ENCODE measurements at regions not wholly inside any gene's neighbourhood (a gene's known extent, or its start where the extent isn't known, plus 50 kb on each side); places are given as distances from the start of the nearest gene placed in this dataset.

- Mint-ChIP-seq H3K4me3 (no peak overlapping the region), H3K36me3 (no peaks in the 10 kb centered on the region), H3K27me3 (no peaks in the 10 kb centered on the region), H3K9me3 (peaks cover 0 to 8% (median 0%) of the 10 kb centered on the region in 3 donors), H3K27ac (no peak overlapping the region), H3K4me1 (no peaks in the 10 kb centered on the region)
- ChIA-PET CTCF (no interaction called here), POLR2A (interaction anchor here in 1 of 2 donors (1.2 kb wide), 1 partner anchor 10 kb away, joined by 3 read pairs; no protein-coding TSS in a partner anchor)
- H3K27me3 ChIP-seq (replicated peaks in 1 of 2; ENCODE audit: control insufficient read depth in 2 of 2, extremely low read depth in 1 of 2, insufficient read depth in 2 of 2, low read length in 1 of 2) = no peaks in the 10 kb centered on the region
- no peak overlapping the region for H3K27ac ChIP-seq (ENCODE audit: low read length)
- ATAC-seq (replicated peaks in 1 of 4) = no peak
- H3K4me3 ChIP-seq (ENCODE audit: control insufficient read depth in 1 of 2, extremely low read depth in 1 of 2, low read length in 1 of 2) = no peak overlapping the region
- H3K4me1 ChIP-seq (ENCODE audit: control insufficient read depth in 1 of 2, extremely low read depth in 1 of 2, insufficient read depth in 2 of 2, low read length in 2 of 2) = no peaks in the 10 kb centered on the region
- no peak for DNase-seq
- WGBS (ENCODE audit: insufficient coverage) = 43% methylated on average over 1 of the region's 2 CpGs
- no peaks in the 10 kb centered on the region for H3K36me3 ChIP-seq (ENCODE audit: control insufficient read depth in 2 of 2, extremely low read depth in 1 of 2, insufficient read depth in 1 of 2, low read length in 1 of 2)
- no peaks in the 10 kb centered on the region for H3K9me3 ChIP-seq
Measured at GRCh38 chr6:112560651-112561050, 213.5 kb downstream of the RFPL4B start.

- H3K4me3 ChIP-seq (ENCODE audit: control insufficient read depth in 1 of 2, extremely low read depth in 1 of 2, low read length in 1 of 2) = no peak overlapping the region
- POLR2A ChIA-PET = interaction anchor here in 1 of 2 donors (0.5 kb wide), 1 partner anchor 25 kb away, joined by 5 read pairs; no protein-coding TSS in a partner anchor
- DNase-seq = no peak
Measured at GRCh38 chr6:112562301-112563231, 215.4 kb downstream of the RFPL4B start.

GRCh38 chr6:112563368-112563767, 216.2 kb downstream of the RFPL4B start:
- Mint-ChIP-seq H3K27me3 (no peaks in the 10 kb centered on the region), H3K27ac (no peak overlapping the region), H3K4me1 (no peaks in the 10 kb centered on the region), H3K36me3 (no peaks in the 10 kb centered on the region), H3K4me3 (no peak overlapping the region), H3K9me3 (no peaks in the 10 kb centered on the region)
- no peaks in the 10 kb centered on the region for H3K27me3 ChIP-seq (replicated peaks in 1 of 2; ENCODE audit: control insufficient read depth in 2 of 2, extremely low read depth in 1 of 2, insufficient read depth in 2 of 2, low read length in 1 of 2)
- no peaks in the 10 kb centered on the region for H3K4me1 ChIP-seq (ENCODE audit: control insufficient read depth in 1 of 2, extremely low read depth in 1 of 2, insufficient read depth in 2 of 2, low read length in 2 of 2)
- DNase-seq (no peak), ATAC-seq (replicated peaks in 1 of 4) (no peak)
- CTCF ChIA-PET = no interaction called here
- POLR2A ChIA-PET = no interaction called here
- no peaks in the 10 kb centered on the region for H3K36me3 ChIP-seq (ENCODE audit: control insufficient read depth in 2 of 2, extremely low read depth in 1 of 2, insufficient read depth in 1 of 2, low read length in 1 of 2)
- 100% methylated on average over 1 of the region's 3 CpGs for WGBS (ENCODE audit: insufficient coverage)
- no peaks in the 10 kb centered on the region for H3K9me3 ChIP-seq
- no peak overlapping the region for H3K27ac ChIP-seq (ENCODE audit: low read length)
- no peak overlapping the region for H3K4me3 ChIP-seq (ENCODE audit: control insufficient read depth in 1 of 2, extremely low read depth in 1 of 2, low read length in 1 of 2)

More at GRCh38 chr6:112562301-112563231, 215.4 kb downstream of the RFPL4B start:
- no peak for ATAC-seq (replicated peaks in 1 of 4)
- H3K4me3 Mint-ChIP-seq = no peak overlapping the region
- no peaks in the 10 kb centered on the region for H3K36me3 Mint-ChIP-seq
- H3K27me3 Mint-ChIP-seq = no peaks in the 10 kb centered on the region
- no peaks in the 10 kb centered on the region for H3K9me3 Mint-ChIP-seq
- no peak overlapping the region for H3K27ac Mint-ChIP-seq
- Histone ChIP-seq H3K27ac (ENCODE audit: low read length) (no peak overlapping the region), H3K4me1 (ENCODE audit: control insufficient read depth in 1 of 2, extremely low read depth in 1 of 2, insufficient read depth in 2 of 2, low read length in 2 of 2) (no peaks in the 10 kb centered on the region), H3K36me3 (ENCODE audit: control insufficient read depth in 2 of 2, extremely low read depth in 1 of 2, insufficient read depth in 1 of 2, low read length in 1 of 2) (no peaks in the 10 kb centered on the region), H3K27me3 (replicated peaks in 1 of 2; ENCODE audit: control insufficient read depth in 2 of 2, extremely low read depth in 1 of 2, insufficient read depth in 2 of 2, low read length in 1 of 2) (no peaks in the 10 kb centered on the region), H3K9me3 (no peaks in the 10 kb centered on the region)
- H3K4me1 Mint-ChIP-seq = no peaks in the 10 kb centered on the region
- no CpG with 5 or more reads among the region's 7 CpGs for whole genome bisulfite sequencing (ENCODE audit: insufficient coverage)
- CTCF ChIA-PET = no interaction called here

- H3K9me3 ChIP-seq = no peaks in the 10 kb centered on the region
- Mint-ChIP-seq H3K4me1 (no peaks in the 10 kb centered on the region), H3K27ac (no peak overlapping the region), H3K4me3 (no peak overlapping the region), H3K9me3 (no peaks in the 10 kb centered on the region), H3K36me3 (no peaks in the 10 kb centered on the region), H3K27me3 (no peaks in the 10 kb centered on the region)
- no peaks in the 10 kb centered on the region for H3K36me3 ChIP-seq (ENCODE audit: control insufficient read depth in 2 of 2, extremely low read depth in 1 of 2, insufficient read depth in 1 of 2, low read length in 1 of 2)
- POLR2A ChIA-PET = no interaction called here
- no peak for ATAC-seq (replicated peaks in 1 of 4)
- CTCF ChIA-PET = no interaction called here
- H3K27ac ChIP-seq (ENCODE audit: low read length) = no peak overlapping the region
- H3K4me3 ChIP-seq (ENCODE audit: control insufficient read depth in 1 of 2, extremely low read depth in 1 of 2, low read length in 1 of 2) = no peak overlapping the region
- no peaks in the 10 kb centered on the region for H3K4me1 ChIP-seq (ENCODE audit: control insufficient read depth in 1 of 2, extremely low read depth in 1 of 2, insufficient read depth in 2 of 2, low read length in 2 of 2)
- no peaks in the 10 kb centered on the region for H3K27me3 ChIP-seq (replicated peaks in 1 of 2; ENCODE audit: control insufficient read depth in 2 of 2, extremely low read depth in 1 of 2, insufficient read depth in 2 of 2, low read length in 1 of 2)
- DNase-seq = no peak
Measured at GRCh38 chr6:112568066-112568465, 220.9 kb downstream of the RFPL4B start.

- ChIA-PET POLR2A (no interaction called here), CTCF (no interaction called here)
- ATAC-seq (replicated peaks in 1 of 4) (no peak), DNase-seq (no peak)
- no peaks in the 10 kb centered on the region for H3K36me3 Mint-ChIP-seq
- H3K4me3 Mint-ChIP-seq = no peak overlapping the region
- H3K9me3 Mint-ChIP-seq = no peaks in the 10 kb centered on the region
- Histone ChIP-seq H3K4me1 (ENCODE audit: control insufficient read depth in 1 of 2, extremely low read depth in 1 of 2, insufficient read depth in 2 of 2, low read length in 2 of 2) (no peaks in the 10 kb centered on the region), H3K27ac (ENCODE audit: low read length) (no peak overlapping the region), H3K27me3 (replicated peaks in 1 of 2; ENCODE audit: control insufficient read depth in 2 of 2, extremely low read depth in 1 of 2, insufficient read depth in 2 of 2, low read length in 1 of 2) (no peaks in the 10 kb centered on the region), H3K9me3 (no peaks in the 10 kb centered on the region), H3K4me3 (ENCODE audit: control insufficient read depth in 1 of 2, extremely low read depth in 1 of 2, low read length in 1 of 2) (no peak overlapping the region), H3K36me3 (ENCODE audit: control insufficient read depth in 2 of 2, extremely low read depth in 1 of 2, insufficient read depth in 1 of 2, low read length in 1 of 2) (no peaks in the 10 kb centered on the region)
- H3K4me1 Mint-ChIP-seq = no peaks in the 10 kb centered on the region
- WGBS (ENCODE audit: insufficient coverage) = 75% methylated on average over 2 of the region's 5 CpGs
- H3K27ac Mint-ChIP-seq = no peak overlapping the region
- H3K27me3 Mint-ChIP-seq = no peaks in the 10 kb centered on the region
Measured at GRCh38 chr6:112571488-112572270, 224.5 kb downstream of the RFPL4B start.

- CTCF ChIA-PET = no interaction called here
- no peak overlapping the region for H3K27ac ChIP-seq (ENCODE audit: low read length)
Measured at GRCh38 chr6:112574190-112574589, 227.1 kb downstream of the RFPL4B start.

More at GRCh38 chr6:112574190-112574589, 227.1 kb downstream of the RFPL4B start:
- H3K9me3 Mint-ChIP-seq = no peaks in the 10 kb centered on the region
- no peaks in the 10 kb centered on the region for H3K27me3 ChIP-seq (replicated peaks in 1 of 2; ENCODE audit: control insufficient read depth in 2 of 2, extremely low read depth in 1 of 2, insufficient read depth in 2 of 2, low read length in 1 of 2)
- POLR2A ChIA-PET = no interaction called here
- no peaks in the 10 kb centered on the region for H3K4me1 ChIP-seq (ENCODE audit: control insufficient read depth in 1 of 2, extremely low read depth in 1 of 2, insufficient read depth in 2 of 2, low read length in 2 of 2)
- no peak overlapping the region for H3K4me3 Mint-ChIP-seq
- WGBS (ENCODE audit: insufficient coverage) = no CpG with 5 or more reads among the region's 3 CpGs
- DNase-seq (no peak), ATAC-seq (replicated peaks in 1 of 4) (no peak)
- no peak overlapping the region for H3K27ac Mint-ChIP-seq
- no peaks in the 10 kb centered on the region for H3K4me1 Mint-ChIP-seq
- no peaks in the 10 kb centered on the region for H3K36me3 Mint-ChIP-seq
- H3K27me3 Mint-ChIP-seq = no peaks in the 10 kb centered on the region
- no peaks in the 10 kb centered on the region for H3K36me3 ChIP-seq (ENCODE audit: control insufficient read depth in 2 of 2, extremely low read depth in 1 of 2, insufficient read depth in 1 of 2, low read length in 1 of 2)
- no peaks in the 10 kb centered on the region for H3K9me3 ChIP-seq
- H3K4me3 ChIP-seq (ENCODE audit: control insufficient read depth in 1 of 2, extremely low read depth in 1 of 2, low read length in 1 of 2) = no peak overlapping the region
